PC-3 (cell line): ENCODE measurements at regions not wholly inside any gene's neighbourhood (a gene's known extent, or its start where the extent isn't known, plus 50 kb on each side); places are given as distances from the start of the nearest gene placed in this dataset.

Source experiments
- CTCF ChIP-seq: fragments of 300-600 bp; sonication (generic); conservative IDR thresholded peaks from 2 replicates; pipeline ENCODE4 v1.5.1; 2017; ENCODE audit warnings: antibody characterized with exemption, low read depth, mild to moderate bottlenecking, low read length
- EZH2 ChIP-seq: fragments of 300-600 bp; sonication (generic); IDR thresholded peaks from one replicate; pipeline ENCODE4 v1.6.1; 2017; ENCODE audit warnings: antibody characterized with exemption, mild to moderate bottlenecking, low read length; ENCODE audit not compliant: unreplicated experiment
- EZH2phosphoT487 ChIP-seq: fragments of 300-600 bp; sonication (generic); IDR thresholded peaks from 2 replicates; pipeline ENCODE4 v1.6.1; 2018; ENCODE audit warnings: mild to moderate bottlenecking, antibody characterized with exemption, low read length, borderline replicate concordance

DNA sequence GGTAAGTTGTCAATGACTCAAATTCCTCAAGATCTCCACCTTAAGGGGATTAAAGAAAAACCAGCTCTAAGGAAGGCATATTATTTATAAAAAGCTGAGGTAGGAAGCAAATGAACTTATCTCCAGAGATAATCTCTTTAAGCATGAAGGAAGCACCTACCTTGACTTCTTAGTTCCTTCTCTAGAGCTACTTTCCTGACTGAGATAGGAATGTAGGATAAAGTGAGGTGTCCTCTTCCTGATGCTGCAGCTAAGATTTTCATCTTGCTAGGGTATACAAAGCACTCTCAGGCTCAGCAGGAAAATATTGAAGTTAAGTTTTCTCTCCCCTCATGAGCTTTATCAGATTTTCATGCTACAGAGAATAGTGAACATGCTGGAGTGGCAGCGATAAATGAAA lies 163.0 kb upstream of the E2F7 start:
- TF ChIP-seq CTCF, result no peak
- TF ChIP-seq EZH2, result no peak
- no peak for TF ChIP-seq EZH2phosphoT487
